ACC112 (cell line): ENCODE measurements at regions not wholly inside any gene's neighbourhood (a gene's known extent, or its start where the extent isn't known, plus 50 kb on each side); places are given as distances from the start of the nearest gene placed in this dataset.

ENCODE experiments used
- H2AFZ ChIP-seq: fragments of 200-600 bp; sonication (generic); one replicate; pipeline ENCODE4 v1.6.0; 2017; ENCODE audit warnings: antibody characterized with exemption, low read length; ENCODE audit not compliant: unreplicated experiment
- H3K27ac ChIP-seq: fragments of 200-600 bp; sonication (generic); 2 replicates; pipeline ENCODE4 v1.5.1; 2014; ENCODE audit warnings: low read depth, mild to moderate bottlenecking, antibody characterized with exemption, low read length, moderate library complexity
- H3K27me3 ChIP-seq: fragments of 200-600 bp; sonication (generic); 2 replicates; pipeline ENCODE4 v1.6.1; 2014; ENCODE audit warnings: mild to moderate bottlenecking, antibody characterized with exemption, low read length, moderate library complexity, mixed read lengths; ENCODE audit not compliant: insufficient read depth
- H3K36me3 ChIP-seq: fragments of 200-600 bp; sonication (generic); 2 replicates; pipeline ENCODE4 v1.6.1; 2016; ENCODE audit warnings: mild to moderate bottlenecking, antibody characterized with exemption, low read length, moderate library complexity, mixed read lengths; ENCODE audit not compliant: insufficient read depth
- H3K4me1 ChIP-seq: fragments of 200-600 bp; sonication (generic); one replicate; pipeline ENCODE4 v1.6.1; 2016; ENCODE audit warnings: low read length, mixed read lengths; ENCODE audit not compliant: insufficient read depth, unreplicated experiment, control insufficient read depth
- H3K4me3 ChIP-seq: fragments of 200-600 bp; sonication (generic); 2 replicates; pipeline ENCODE4 v1.5.1; 2014; ENCODE audit warnings: mild to moderate bottlenecking, low read depth, low read length
- H3K79me2 ChIP-seq: fragments of 200-600 bp; sonication (generic); one replicate; pipeline ENCODE4 v1.6.0; 2016; ENCODE audit warnings: low read length; ENCODE audit not compliant: control insufficient read depth, unreplicated experiment, insufficient read depth

GRCh38 chr19:30074741-30075715, 133.0 kb downstream of the URI1 start:
- Histone ChIP-seq H3K79me2 (no peaks in the 10 kb centered on the region), H3K36me3 (no peaks in the 10 kb centered on the region), H2AFZ (no peak overlapping the region), H3K27ac (no peak overlapping the region), H3K4me1 (no peaks in the 10 kb centered on the region), H3K27me3 (peaks cover 10% of the 10 kb centered on the region), H3K4me3 (no peak overlapping the region)

GRCh38 chr19:30076101-30076551, 134.1 kb downstream of the URI1 start:
- H3K4me3 ChIP-seq = no peak overlapping the region
- no peaks in the 10 kb centered on the region for H3K36me3 ChIP-seq
- no peak overlapping the region for H2AFZ ChIP-seq
- no peaks in the 10 kb centered on the region for H3K79me2 ChIP-seq
- no peak overlapping the region for H3K27ac ChIP-seq
- H3K27me3 ChIP-seq = peaks cover 10% of the 10 kb centered on the region
- H3K4me1 ChIP-seq = no peaks in the 10 kb centered on the region

- H3K36me3 ChIP-seq = no peaks in the 10 kb centered on the region
- no peaks in the 10 kb centered on the region for H3K4me1 ChIP-seq
- no peaks in the 10 kb centered on the region for H3K79me2 ChIP-seq
- no peak overlapping the region for H3K4me3 ChIP-seq
- no peak overlapping the region for H2AFZ ChIP-seq
- peaks cover 7% of the 10 kb centered on the region for H3K27me3 ChIP-seq
- H3K27ac ChIP-seq = no peak overlapping the region
Measured at GRCh38 chr19:30076751-30077670, 135.0 kb downstream of the URI1 start.

DNA sequence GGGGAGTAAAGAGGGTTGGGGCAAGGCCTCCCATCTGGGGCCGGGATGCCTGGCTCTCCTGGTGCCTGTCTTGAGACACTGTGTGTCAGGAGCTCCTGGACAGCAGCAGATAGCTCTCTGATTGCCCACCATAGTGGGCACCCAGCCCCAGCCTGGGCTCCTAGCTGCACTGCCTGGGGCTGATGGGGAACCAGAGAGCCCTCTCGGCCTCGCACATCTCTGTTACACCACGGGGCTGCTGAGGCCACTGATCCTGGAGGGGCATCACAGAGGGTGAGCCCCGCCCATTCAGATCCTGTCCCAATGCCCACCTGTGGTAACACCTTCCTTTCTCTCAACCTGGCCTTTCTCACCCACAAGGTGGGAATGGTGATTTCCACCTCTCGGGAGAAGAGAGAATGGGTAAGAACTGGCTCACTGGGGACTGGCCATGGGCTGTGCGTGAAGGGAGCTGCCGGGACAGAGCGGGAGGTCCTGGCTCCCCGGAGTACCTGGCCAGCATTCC, 135.9 kb downstream of the URI1 start:
- H3K36me3 ChIP-seq = no peaks in the 10 kb centered on the region
- H3K4me3 ChIP-seq = no peak overlapping the region
- no peaks in the 10 kb centered on the region for H3K4me1 ChIP-seq
- H2AFZ ChIP-seq = no peak overlapping the region
- H3K27me3 ChIP-seq = peaks cover 10% of the 10 kb centered on the region
- no peak overlapping the region for H3K27ac ChIP-seq
- no peaks in the 10 kb centered on the region for H3K79me2 ChIP-seq

DNA sequence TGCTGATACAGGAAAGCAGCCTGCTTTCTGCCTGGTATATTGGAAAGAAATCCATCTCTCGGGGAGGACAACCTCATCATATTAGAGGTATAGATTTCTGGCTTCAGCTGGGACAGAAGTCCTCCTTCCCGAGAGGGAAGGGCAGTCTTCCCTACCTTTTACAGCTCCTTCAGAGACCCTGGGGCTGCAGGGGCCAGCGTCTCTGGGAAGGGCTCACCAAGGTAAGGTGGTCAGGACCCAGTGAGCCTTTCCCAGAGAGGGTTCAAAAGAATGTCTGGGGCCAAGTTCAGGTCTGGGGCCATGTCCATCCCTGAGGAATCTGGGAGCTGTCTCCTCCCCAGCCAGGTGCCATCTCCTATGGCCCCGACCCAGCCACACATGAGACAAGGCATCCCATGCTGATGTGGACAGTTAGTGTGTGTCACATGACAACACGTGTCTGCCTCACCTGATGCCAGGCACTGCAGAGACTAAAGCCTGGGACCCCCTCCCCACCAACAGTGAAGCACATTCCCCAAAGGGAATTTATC, 136.4 kb downstream of the URI1 start:
- H3K4me1 ChIP-seq = no peaks in the 10 kb centered on the region
- H3K4me3 ChIP-seq = no peak overlapping the region
- H3K27me3 ChIP-seq = peaks cover 15% of the 10 kb centered on the region
- no peak overlapping the region for H3K27ac ChIP-seq
- no peaks in the 10 kb centered on the region for H3K36me3 ChIP-seq
- no peaks in the 10 kb centered on the region for H3K79me2 ChIP-seq
- H2AFZ ChIP-seq = no peak overlapping the region

- H3K36me3 ChIP-seq = no peaks in the 10 kb centered on the region
- no peaks in the 10 kb centered on the region for H3K79me2 ChIP-seq
- H3K4me3 ChIP-seq = no peak overlapping the region
- H3K27ac ChIP-seq = no peak overlapping the region
- peaks cover 23% of the 10 kb centered on the region for H3K27me3 ChIP-seq
- no peaks in the 10 kb centered on the region for H3K4me1 ChIP-seq
- H2AFZ ChIP-seq = no peak overlapping the region
Measured at GRCh38 chr19:30079200-30079599, 137.2 kb downstream of the URI1 start.

DNA sequence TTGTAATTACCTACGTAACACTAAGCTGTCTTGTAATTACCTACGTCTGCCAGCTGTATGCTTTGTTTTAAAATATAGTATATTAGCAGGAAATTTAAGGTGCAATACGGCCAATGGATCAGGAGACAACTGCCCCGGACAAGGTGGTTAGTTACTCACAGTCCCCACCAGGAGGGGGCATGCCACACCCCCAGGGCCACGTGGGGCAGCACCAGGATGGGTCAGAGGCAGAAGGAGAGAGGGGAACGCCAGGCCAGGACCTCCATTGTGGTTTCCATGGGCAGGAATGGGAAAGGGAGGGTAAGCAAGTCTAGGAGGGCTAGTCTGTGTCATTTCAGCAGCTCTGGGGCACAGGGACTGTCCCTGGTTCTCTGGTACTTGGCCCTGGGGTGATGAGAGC, 140.1 kb downstream of the URI1 start:
- H2AFZ ChIP-seq = no peak overlapping the region
- no peaks in the 10 kb centered on the region for H3K36me3 ChIP-seq
- H3K4me3 ChIP-seq = no peak overlapping the region
- no peaks in the 10 kb centered on the region for H3K4me1 ChIP-seq
- peaks cover 24% of the 10 kb centered on the region; the same call in 1 of the 2 replicates for H3K27me3 ChIP-seq
- no peak overlapping the region for H3K27ac ChIP-seq
- no peaks in the 10 kb centered on the region for H3K79me2 ChIP-seq

DNA sequence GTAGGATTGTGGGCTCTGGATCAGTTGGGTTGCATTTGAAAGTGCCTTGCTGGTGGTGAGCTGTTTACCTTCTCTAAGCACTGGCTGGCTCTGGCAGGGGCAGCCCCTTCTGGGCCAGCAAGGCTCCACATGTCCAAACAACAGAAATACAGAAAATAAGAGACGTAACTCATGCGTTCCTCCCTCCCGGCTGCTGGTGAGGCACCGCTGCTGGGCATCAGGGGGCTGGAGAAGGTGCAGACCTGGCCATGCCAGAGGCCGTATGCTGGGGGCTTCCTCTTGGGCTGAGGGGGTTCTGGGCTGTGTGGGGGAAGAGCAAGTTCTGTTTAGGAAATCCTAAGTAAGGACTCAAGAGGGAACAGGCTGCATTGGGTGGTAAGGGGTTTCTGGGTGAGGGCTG, 140.6 kb downstream of the URI1 start:
- no peak overlapping the region for H3K27ac ChIP-seq
- H3K4me3 ChIP-seq = no peak overlapping the region
- H3K27me3 ChIP-seq = peaks cover 26% of the 10 kb centered on the region; the same call in 1 of the 2 replicates
- no peaks in the 10 kb centered on the region for H3K79me2 ChIP-seq
- no peaks in the 10 kb centered on the region for H3K36me3 ChIP-seq
- H3K4me1 ChIP-seq = no peaks in the 10 kb centered on the region
- H2AFZ ChIP-seq = no peak overlapping the region

DNA sequence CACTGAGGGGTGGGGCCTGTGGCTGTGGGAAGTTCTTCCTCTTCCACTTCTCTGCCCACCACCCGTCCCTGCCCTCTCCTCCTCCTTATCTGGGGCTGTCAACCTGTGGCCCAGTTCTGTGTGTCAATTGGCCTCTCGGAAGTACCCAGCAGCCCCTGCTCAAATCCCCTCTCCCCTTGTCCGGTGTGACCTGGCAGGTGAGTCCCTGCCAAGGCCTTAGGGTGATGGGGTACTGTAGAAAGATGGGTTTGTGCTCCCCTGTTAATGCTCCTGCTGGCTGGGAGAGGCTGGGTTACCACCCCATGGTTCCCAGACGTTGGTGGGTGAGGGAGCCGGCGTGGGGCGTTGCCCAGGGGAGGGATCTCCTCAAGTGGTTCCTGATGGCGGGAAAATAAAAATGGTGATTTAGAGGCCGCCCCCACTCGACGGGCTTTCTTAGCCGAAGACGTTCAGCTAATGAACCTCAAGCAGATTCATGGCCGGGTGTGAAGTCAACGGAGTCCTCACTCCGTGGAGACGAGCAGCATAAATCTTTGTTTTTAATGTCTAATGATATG, 141.2 kb downstream of the URI1 start:
- no peaks in the 10 kb centered on the region for H3K4me1 ChIP-seq
- no peak overlapping the region for H3K27ac ChIP-seq
- H3K27me3 ChIP-seq = peaks cover 27% of the 10 kb centered on the region; the same call in 1 of the 2 replicates
- no peak overlapping the region for H3K4me3 ChIP-seq
- H3K36me3 ChIP-seq = no peaks in the 10 kb centered on the region
- no peaks in the 10 kb centered on the region for H3K79me2 ChIP-seq
- H2AFZ ChIP-seq = no peak overlapping the region

DNA sequence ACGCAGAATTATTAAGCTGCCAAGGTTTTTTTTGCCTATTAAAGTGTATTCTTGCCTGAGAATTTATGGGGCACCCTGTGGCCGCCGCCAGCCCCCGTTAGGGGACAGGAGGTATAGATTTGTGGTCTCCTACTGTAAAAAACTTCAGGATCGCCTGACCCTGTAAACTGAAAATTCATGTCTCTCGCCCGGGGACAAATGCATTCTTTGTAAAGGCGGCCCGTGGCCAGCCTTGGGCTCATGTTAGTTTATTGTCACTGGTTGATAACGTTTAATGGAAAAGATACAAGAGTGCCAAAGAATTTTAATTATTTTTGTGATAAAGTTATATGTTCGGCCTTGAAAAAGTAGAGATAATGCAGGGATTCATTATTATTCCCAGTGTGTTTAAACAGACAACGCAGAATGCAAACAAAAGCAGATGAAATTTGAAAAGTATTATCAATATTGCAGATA, 141.7 kb downstream of the URI1 start:
- H3K79me2 ChIP-seq = no peaks in the 10 kb centered on the region
- no peaks in the 10 kb centered on the region for H3K4me1 ChIP-seq
- no peaks in the 10 kb centered on the region for H3K36me3 ChIP-seq
- peaks cover 27% of the 10 kb centered on the region; the same call in 1 of the 2 replicates for H3K27me3 ChIP-seq
- no peak overlapping the region for H3K4me3 ChIP-seq
- H3K27ac ChIP-seq = no peak overlapping the region
- H2AFZ ChIP-seq = no peak overlapping the region
